DND-41 (cell line): ENCODE measurements at regions not wholly inside any gene's neighbourhood (a gene's known extent, or its start where the extent isn't known, plus 50 kb on each side); places are given as distances from the start of the nearest gene placed in this dataset.

Experiments used
- CTCF ChIP-seq: IDR thresholded peaks from 2 replicates; pipeline ENCODE4 v1.5.1; 2012; ENCODE audit warnings: borderline replicate concordance, low read length, moderate library complexity, mild to moderate bottlenecking; ENCODE audit not compliant: poor library complexity, severe bottlenecking; ENCODE audit errors: extremely low read depth
- EZH2 ChIP-seq: IDR thresholded peaks from 3 replicates; pipeline ENCODE4 v1.6.1; 2012; ENCODE audit warnings: borderline replicate concordance, low read depth, mild to moderate bottlenecking, moderate library complexity, low read length, inconsistent platforms; ENCODE audit not compliant: severe bottlenecking

- TF ChIP-seq CTCF = no peak
- TF ChIP-seq EZH2 = no peak
These were observed 61.8 kb upstream of the RAD23B start for GRCh38 chr9:107221321-107221720.
